HG03025 (cell line): ENCODE measurements at regions not wholly inside any gene's neighbourhood (a gene's known extent, or its start where the extent isn't known, plus 50 kb on each side); places are given as distances from the start of the nearest gene placed in this dataset.

ENCODE experiments used
- ATAC-seq: cut with Tn5 transposase; IDR thresholded peaks from one replicate; pipeline ENCODE4 v1.9.1; 2021; ENCODE audit warnings: mild to moderate bottlenecking, moderate library complexity; ENCODE audit not compliant: unreplicated experiment, low FRiP score

GRCh38 chr18:56386856-56387255 lies 251.5 kb downstream of the TXNL1 start:
- no peak for ATAC-seq

- ATAC-seq, result no peak
Measured at GRCh38 chr18:56383349-56383748, 255.0 kb downstream of the TXNL1 start.

GRCh38 chr18:56382541-56382940 lies 255.9 kb downstream of the TXNL1 start:
- ATAC-seq, result no peak

GRCh38 chr18:56381196-56381595 lies 257.2 kb downstream of the TXNL1 start:
- no peak for ATAC-seq

- no peak for ATAC-seq
Measured at GRCh38 chr18:56380685-56381084, 257.7 kb downstream of the TXNL1 start.

- no peak for ATAC-seq
Measured at GRCh38 chr18:56379256-56379655, 259.1 kb downstream of the TXNL1 start.

- ATAC-seq, result no peak
Measured at GRCh38 chr18:56377231-56377630, 261.2 kb downstream of the TXNL1 start.

GRCh38 chr18:56374007-56374655 lies 264.3 kb downstream of the TXNL1 start:
- no peak for ATAC-seq

- ATAC-seq, result no peak
Measured at GRCh38 chr18:56373601-56374000, 264.8 kb downstream of the TXNL1 start.

GRCh38 chr18:56368066-56368465 lies 270.3 kb downstream of the TXNL1 start:
- ATAC-seq, result no peak

GRCh38 chr18:56358608-56359280 lies 279.6 kb downstream of the TXNL1 start:
- ATAC-seq, result no peak

GRCh38 chr18:56353663-56354260 lies 284.6 kb downstream of the TXNL1 start:
- no peak for ATAC-seq

- ATAC-seq, result no peak
Measured at GRCh38 chr18:56351911-56352500, 286.4 kb downstream of the TXNL1 start.

GRCh38 chr18:56337507-56337906 lies 300.9 kb downstream of the TXNL1 start:
- ATAC-seq, result no peak

GRCh38 chr18:56333839-56334238 lies 304.6 kb downstream of the TXNL1 start:
- no peak for ATAC-seq

- no peak for ATAC-seq
Measured at GRCh38 chr18:56333146-56333545, 305.2 kb downstream of the TXNL1 start.

GRCh38 chr18:56332371-56332770 lies 306.0 kb downstream of the TXNL1 start:
- no peak for ATAC-seq

- no peak for ATAC-seq
Measured at GRCh38 chr18:56330366-56331110, 307.9 kb downstream of the TXNL1 start.

GRCh38 chr18:56329536-56329935 lies 308.9 kb downstream of the TXNL1 start:
- no peak for ATAC-seq

- no peak for ATAC-seq
Measured at GRCh38 chr18:56327191-56327885, 311.1 kb downstream of the TXNL1 start.
